ENCODE measurements at regions not wholly inside any gene's neighbourhood (a gene's known extent, or its start where the extent isn't known, plus 50 kb on each side); places are given as distances from the start of the nearest gene placed in this dataset.

- Histone ChIP-seq H3K27me3 (ENCODE audit: insufficient read depth, low read depth, severe bottlenecking) (no peaks in the 10 kb centered on the region), H3K36me3 (no peaks in the 10 kb centered on the region)
Measured at GRCh38 chr7:85392326-85392725, 205.5 kb upstream of the SEMA3D start.

GRCh38 chr7:85386460-85386859 lies 199.6 kb upstream of the SEMA3D start:
- DNase-seq: no peak
- no peaks in the 10 kb centered on the region for H3K9me3 ChIP-seq (ENCODE audit: severe bottlenecking)
- no peaks in the 10 kb centered on the region for H3K36me3 ChIP-seq
- H3K4me3 ChIP-seq (ENCODE audit: low read depth, low read length): no peak overlapping the region
- H3K27me3 ChIP-seq (ENCODE audit: insufficient read depth, low read depth, severe bottlenecking): no peaks in the 10 kb centered on the region
- TF ChIP-seq CTCF (IDR thresholded peaks at IDR 0.05; ENCODE audit: low read depth, low read length): no peak
- no peak overlapping the region for H3K27ac ChIP-seq

More at GRCh38 chr7:85392326-85392725, 205.5 kb upstream of the SEMA3D start:
- H3K9me3 ChIP-seq (ENCODE audit: severe bottlenecking): no peaks in the 10 kb centered on the region
- H3K27ac ChIP-seq: no peak overlapping the region
- DNase-seq: no peak
- no peak for TF ChIP-seq CTCF (IDR thresholded peaks at IDR 0.05; ENCODE audit: low read depth, low read length)
- no peak overlapping the region for H3K4me3 ChIP-seq (ENCODE audit: low read depth, low read length)

- no peaks in the 10 kb centered on the region for H3K36me3 ChIP-seq
- DNase-seq: no peak
- H3K9me3 ChIP-seq (ENCODE audit: severe bottlenecking): no peaks in the 10 kb centered on the region
- no peak overlapping the region for H3K27ac ChIP-seq
- no peak overlapping the region for H3K4me3 ChIP-seq (ENCODE audit: low read depth, low read length)
- TF ChIP-seq CTCF (IDR thresholded peaks at IDR 0.05; ENCODE audit: low read depth, low read length): no peak
- no peaks in the 10 kb centered on the region for H3K27me3 ChIP-seq (ENCODE audit: insufficient read depth, low read depth, severe bottlenecking)
Measured at GRCh38 chr7:85384392-85384791, 197.5 kb upstream of the SEMA3D start.

DNA sequence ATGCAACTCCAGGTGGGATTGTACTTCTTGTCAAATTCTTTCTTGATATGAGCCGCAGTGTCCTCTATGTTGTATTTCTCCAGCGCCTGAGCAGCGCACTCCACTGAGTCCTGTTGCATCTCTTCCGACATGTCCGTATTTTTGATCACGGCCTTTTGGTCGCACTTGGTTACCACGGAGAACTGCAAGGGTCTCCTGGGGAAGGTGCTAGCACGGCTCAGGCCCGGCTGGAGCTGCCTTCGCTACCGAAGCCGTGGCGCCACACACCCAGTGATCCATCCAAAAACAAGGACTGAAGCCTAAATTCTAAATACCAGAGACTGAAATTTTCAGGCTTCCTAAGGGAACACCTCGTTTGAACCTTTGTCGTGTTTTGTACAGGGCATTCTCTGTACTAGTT lies 194.4 kb upstream of the SEMA3D start:
- H3K27ac ChIP-seq: no peak overlapping the region
- TF ChIP-seq CTCF (IDR thresholded peaks at IDR 0.05; ENCODE audit: low read depth, low read length): no peak
- no peaks in the 10 kb centered on the region for H3K36me3 ChIP-seq
- DNase-seq: no peak
- H3K4me3 ChIP-seq (ENCODE audit: low read depth, low read length): no peak overlapping the region
- H3K9me3 ChIP-seq (ENCODE audit: severe bottlenecking): no peaks in the 10 kb centered on the region
- no peaks in the 10 kb centered on the region for H3K27me3 ChIP-seq (ENCODE audit: insufficient read depth, low read depth, severe bottlenecking)

DNA sequence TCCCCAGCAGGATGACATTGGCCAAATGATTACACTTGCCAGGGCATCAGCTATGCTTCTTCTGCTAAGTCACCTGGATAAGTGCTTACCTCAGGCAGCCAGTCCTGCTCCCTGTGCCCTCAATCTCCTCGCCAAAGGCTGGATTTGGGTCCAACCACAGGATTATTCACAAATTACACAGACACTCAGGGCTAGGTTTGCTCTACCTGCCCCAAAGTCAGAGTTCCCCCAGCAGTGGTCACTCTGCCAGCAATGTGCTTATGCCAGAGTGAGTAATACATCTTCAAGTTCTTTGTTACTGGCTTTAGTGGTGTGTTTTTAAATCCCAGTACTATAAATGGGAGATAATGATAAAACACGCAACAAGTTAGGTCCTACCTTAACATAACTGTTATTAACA lies 189.7 kb upstream of the SEMA3D start:
- no peaks in the 10 kb centered on the region for H3K36me3 ChIP-seq
- no peak overlapping the region for H3K27ac ChIP-seq
- no peak overlapping the region for H3K4me3 ChIP-seq (ENCODE audit: low read depth, low read length)
- no peak for DNase-seq
- H3K9me3 ChIP-seq (ENCODE audit: severe bottlenecking): no peaks in the 10 kb centered on the region
- no peak for TF ChIP-seq CTCF (IDR thresholded peaks at IDR 0.05; ENCODE audit: low read depth, low read length)
- H3K27me3 ChIP-seq (ENCODE audit: insufficient read depth, low read depth, severe bottlenecking): no peaks in the 10 kb centered on the region

DNA sequence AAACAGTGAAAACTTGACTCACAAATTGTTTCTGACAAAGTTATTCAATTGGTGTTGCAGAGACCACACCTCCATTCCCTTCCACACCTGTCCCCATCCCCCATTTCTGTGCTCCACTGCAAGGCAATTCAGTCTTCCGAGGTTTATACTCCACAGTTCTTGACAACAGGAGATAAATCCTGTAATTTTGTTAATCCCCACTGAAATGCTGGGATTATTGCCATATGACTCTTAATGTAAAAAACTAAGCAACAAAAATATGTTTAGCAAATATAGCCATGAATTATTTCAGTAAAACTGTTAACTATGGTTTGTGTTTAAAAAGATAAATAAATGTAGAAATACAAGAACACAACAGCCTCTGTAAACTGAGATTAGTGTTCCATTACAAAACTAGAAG lies 170.1 kb upstream of the SEMA3D start:
- Histone ChIP-seq H3K9me3 (ENCODE audit: severe bottlenecking) (no peaks in the 10 kb centered on the region), H3K4me3 (ENCODE audit: low read depth, low read length) (no peak overlapping the region), H3K27ac (no peak overlapping the region), H3K27me3 (ENCODE audit: insufficient read depth, low read depth, severe bottlenecking) (no peaks in the 10 kb centered on the region), H3K36me3 (no peaks in the 10 kb centered on the region)
- no peak for DNase-seq
- TF ChIP-seq CTCF (IDR thresholded peaks at IDR 0.05; ENCODE audit: low read depth, low read length): no peak
